Prostate gland (tissue), 2 donors: ENCODE measurements at regions not wholly inside any gene's neighbourhood (a gene's known extent, or its start where the extent isn't known, plus 50 kb on each side); places are given as distances from the start of the nearest gene placed in this dataset.

ENCODE experiments used
- DNase-seq: peaks from one replicate; pipeline ENCODE4 v3.0.0-alpha.2; 2019; ENCODE audit warnings: low spot score
- H3K27ac ChIP-seq, 2 donors: fragments of 200-600 bp; sonication (generic); 2 replicates each; pipeline ENCODE4 v1.5.1; 2017 to 2019
- H3K27me3 ChIP-seq: fragments of 200-600 bp; sonication (generic); replicated peaks from 2 replicates; pipeline ENCODE4 v1.5.1; 2019; ENCODE audit not compliant: insufficient read depth
- H3K36me3 ChIP-seq, 2 donors: fragments of 200-600 bp; sonication (generic); 1 replicate in 1 of 2; 2 replicates in 1 of 2; pipeline versions ENCODE4 v1.5.1 to v1.8.1; 2017 to 2019
- H3K4me1 ChIP-seq: fragments of 200-600 bp; sonication (generic); replicated peaks from 2 replicates; pipeline ENCODE4 v1.5.1; 2019
- H3K4me3 ChIP-seq, 2 donors: fragments of 200-600 bp; sonication (generic); 2 replicates each; pipeline ENCODE4 v1.5.1; 2017 to 2019
- H3K9me3 ChIP-seq: fragments of 200-600 bp; sonication (generic); 2 replicates; pipeline ENCODE4 v1.5.1; 2017
- CTCF ChIP-seq, 4 experiments: fragments of 200-600 bp in 2 of 4; fragments of 450-650 bp in 2 of 4; sonication (generic) in 2 of 4; IDR thresholded peaks; 1 replicate in 3 of 4; 2 replicates in 1 of 4; pipeline ENCODE4 v1.5.1; 2016 to 2019; ENCODE audit warnings: antibody characterized with exemption in 4 of 4, mild to moderate bottlenecking in 2 of 4, moderate library complexity in 2 of 4
- POLR2A ChIP-seq: fragments of 450-650 bp; IDR thresholded peaks from one replicate; pipeline ENCODE4 v1.6.1; 2016; ENCODE audit warnings: antibody characterized with exemption, mild to moderate bottlenecking
- POLR2AphosphoS5 ChIP-seq: sonication (generic); formaldehyde crosslinking; IDR thresholded peaks from one replicate; pipeline ENCODE4 v1.6.1; 2017; ENCODE audit warnings: antibody characterized with exemption
- WGBS: methylation state at CpG from one replicate; pipeline ENCODE4 v1.1.5; 2018; 5-methylcytosine and 5-hydroxymethylcytosine counted together
- intact Hi-C: fragments of 100-400 bp; cut with DNase I; formaldehyde crosslinking; loops from one replicate; pipeline ENCODE4 v1.14.2; 2022

- no peak overlapping the region for H3K27ac ChIP-seq
- DNase-seq = no peak
- H3K36me3 ChIP-seq = no peaks in the 10 kb centered on the region
- H3K27me3 ChIP-seq = no peaks in the 10 kb centered on the region
- no peaks in the 10 kb centered on the region for H3K9me3 ChIP-seq
- H3K4me1 ChIP-seq = no peaks in the 10 kb centered on the region
- 97% methylated on average over 2 of the region's 2 CpGs for WGBS
- TF ChIP-seq POLR2A (no peak), POLR2AphosphoS5 (no peak), CTCF (IDR thresholded peaks at IDR 0.05) (no peak)
- intact Hi-C loops = no loop called here
- no peak overlapping the region for H3K4me3 ChIP-seq
Observed at GRCh38 chr13:99074693-99075092, 96.8 kb upstream of the DOCK9 start.

DNA sequence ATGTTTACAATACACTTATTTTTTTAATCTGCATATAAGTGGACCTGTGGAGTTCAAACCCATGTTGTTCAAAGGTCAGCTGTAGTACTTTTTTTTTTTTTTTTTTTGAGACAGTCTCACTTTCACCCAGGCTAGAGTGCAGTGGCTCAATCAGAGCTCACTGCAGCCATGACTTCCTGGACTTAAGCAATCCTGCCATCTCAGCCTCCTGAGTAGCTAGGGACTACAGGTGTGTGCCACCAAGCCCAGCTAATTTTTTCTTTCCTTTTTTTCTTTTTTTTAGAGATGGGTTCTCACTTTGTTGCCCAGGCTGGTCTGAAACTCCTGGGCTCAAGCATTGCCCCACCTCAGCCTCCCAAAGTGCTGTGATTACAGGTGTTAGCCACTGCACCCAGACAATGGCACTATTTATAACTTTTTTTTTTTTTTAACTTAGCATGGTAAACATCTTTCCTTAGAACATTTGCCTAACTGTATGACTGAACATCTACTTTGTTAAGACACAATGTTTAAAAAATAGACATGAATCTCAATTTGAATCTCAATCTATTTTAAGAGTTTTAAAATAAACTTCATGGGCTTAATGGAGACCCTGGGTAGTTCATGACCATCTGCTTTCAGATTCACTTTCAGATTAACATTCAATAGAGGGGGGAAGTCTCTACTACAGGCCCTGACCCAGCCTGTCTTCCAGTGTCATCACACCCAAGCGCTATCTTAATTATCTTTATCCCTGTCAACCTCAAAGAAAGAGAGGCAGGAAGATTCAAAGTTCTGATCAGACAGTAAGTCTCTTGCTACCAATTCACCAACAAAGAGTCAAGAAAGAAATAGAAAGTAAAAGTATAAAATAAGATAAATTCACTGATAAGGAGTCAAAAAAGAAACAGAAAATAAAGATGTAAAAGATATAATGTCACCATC is 97.7 kb upstream of the DOCK9 start:
- WGBS = 67% methylated on average over 1 of the region's 1 CpG
- intact Hi-C loops = no loop called here
- H3K27ac ChIP-seq = no peak overlapping the region

DNA sequence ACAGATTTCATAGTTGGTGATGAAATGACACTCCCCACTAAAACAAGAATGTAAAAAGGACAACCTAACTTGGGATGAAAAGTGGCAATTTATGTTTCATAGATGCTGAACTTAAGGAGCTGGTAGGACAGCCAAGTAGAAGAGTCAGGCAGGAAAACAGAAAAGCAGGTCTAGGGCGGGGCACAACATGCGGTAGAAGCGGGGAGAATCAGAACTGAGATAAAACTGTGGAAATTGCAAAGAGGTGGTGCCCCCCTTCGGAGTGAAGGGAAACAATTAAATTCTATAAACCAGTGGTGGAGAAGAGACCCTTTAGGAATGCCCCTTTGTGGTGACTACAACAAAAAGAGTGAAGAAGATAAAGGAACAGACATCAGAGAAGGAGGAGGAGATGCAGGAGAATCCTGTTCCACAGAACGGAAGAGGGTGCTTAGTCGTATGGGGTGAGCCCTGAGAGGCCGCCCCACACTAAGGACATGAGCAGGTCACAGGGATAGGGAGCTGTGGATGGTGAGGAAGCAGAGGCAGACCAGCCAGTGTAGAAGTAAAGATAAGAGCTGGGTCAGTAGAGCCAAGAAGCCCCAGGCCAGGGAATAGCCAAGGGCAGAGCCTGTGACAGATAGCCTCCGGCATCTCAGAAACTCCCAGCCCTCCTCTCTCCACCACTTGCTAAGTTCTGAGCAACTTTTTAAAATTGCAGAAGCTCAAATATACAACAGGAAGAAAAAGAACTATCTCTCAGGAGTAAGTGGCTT is 100.3 kb upstream of the DOCK9 start:
- Histone ChIP-seq H3K27ac (no peak overlapping the region), H3K4me1 (no peaks in the 10 kb centered on the region)
- no peak for DNase-seq

More for the DNA sequence above, 97.7 kb upstream of the DOCK9 start:
- TF ChIP-seq POLR2AphosphoS5 = no peak
- no peak for TF ChIP-seq POLR2A
- TF ChIP-seq CTCF (IDR thresholded peaks at IDR 0.05) = no peak
- Histone ChIP-seq H3K4me1 (no peaks in the 10 kb centered on the region), H3K27me3 (no peaks in the 10 kb centered on the region), H3K9me3 (no peaks in the 10 kb centered on the region), H3K4me3 (no peak overlapping the region), H3K36me3 (no peaks in the 10 kb centered on the region)
- no peak for DNase-seq

DNA sequence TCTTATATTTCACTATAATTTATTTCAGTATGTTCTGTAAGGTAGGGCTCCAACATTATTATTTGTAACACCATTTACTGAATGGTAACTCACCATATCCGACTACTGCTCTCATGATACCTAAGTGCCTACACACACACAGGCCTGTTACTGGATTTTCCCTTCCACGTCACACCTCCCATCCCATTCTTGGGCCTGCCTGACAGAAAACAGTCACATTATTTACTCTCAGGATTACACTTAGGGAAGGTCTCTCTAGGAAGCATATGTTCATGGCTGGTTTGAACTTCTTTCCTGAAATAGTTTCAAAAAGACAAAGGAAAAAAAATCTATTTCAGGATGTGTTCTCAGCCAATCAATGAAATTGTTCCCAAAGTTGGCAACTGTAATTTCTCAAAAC is 102.3 kb upstream of the DOCK9 start:
- H3K4me3 ChIP-seq = no peak overlapping the region
- H3K9me3 ChIP-seq = no peaks in the 10 kb centered on the region
- no peaks in the 10 kb centered on the region for H3K36me3 ChIP-seq
- no peak for TF ChIP-seq POLR2A
- no peak for TF ChIP-seq CTCF (IDR thresholded peaks at IDR 0.05)
- TF ChIP-seq POLR2AphosphoS5 = no peak
- no peaks in the 10 kb centered on the region for H3K4me1 ChIP-seq
- H3K27me3 ChIP-seq = no peaks in the 10 kb centered on the region
- intact Hi-C loops = no loop called here
- no peak overlapping the region for H3K27ac ChIP-seq
- no peak for DNase-seq
- WGBS = 94% methylated on average over 2 of the region's 2 CpGs

More for the DNA sequence above, 100.3 kb upstream of the DOCK9 start:
- no peaks in the 10 kb centered on the region for H3K27me3 ChIP-seq
- intact Hi-C loops = no loop called here
- no peak overlapping the region for H3K4me3 ChIP-seq
- 93% methylated on average over 8 of the region's 8 CpGs for WGBS
- TF ChIP-seq POLR2A = no peak
- TF ChIP-seq CTCF (IDR thresholded peaks at IDR 0.05) = no peak
- no peak for TF ChIP-seq POLR2AphosphoS5
- H3K36me3 ChIP-seq = no peaks in the 10 kb centered on the region
- H3K9me3 ChIP-seq = no peaks in the 10 kb centered on the region
